ENCODE measurements at regions not wholly inside any gene's neighbourhood (a gene's known extent, or its start where the extent isn't known, plus 50 kb on each side); places are given as distances from the start of the nearest gene placed in this dataset.

DNA sequence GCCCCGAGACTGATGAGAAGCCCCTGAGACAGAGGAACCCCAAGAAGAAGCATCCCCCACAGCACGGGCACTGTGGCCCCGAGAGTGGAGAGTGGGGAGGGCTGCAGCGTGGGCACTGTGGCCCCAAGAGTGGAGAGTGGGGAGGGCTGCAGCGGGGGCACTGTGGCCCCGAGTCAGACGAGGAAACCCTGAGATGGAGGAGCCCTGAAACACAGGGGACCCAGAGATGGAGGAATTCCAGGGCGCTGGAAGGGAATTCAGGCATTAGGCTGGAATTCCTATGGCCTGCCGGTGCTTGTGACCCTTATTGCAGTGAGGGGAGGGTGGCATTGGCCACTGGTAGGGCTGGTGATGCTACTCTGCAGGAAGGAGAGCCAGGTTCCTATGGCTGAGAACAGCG, 168.6 kb upstream of the SHH start:
- H3K4me1 ChIP-seq: no peaks in the 10 kb centered on the region
- intact Hi-C loops (cut with DNase I): loop anchor here in 2 of 10 donors (5.0 to 10.0 kb wide), 2 partner anchors 61 to 164 kb away; no protein-coding TSS in a partner anchor
- TF ChIP-seq, protein P1, sequence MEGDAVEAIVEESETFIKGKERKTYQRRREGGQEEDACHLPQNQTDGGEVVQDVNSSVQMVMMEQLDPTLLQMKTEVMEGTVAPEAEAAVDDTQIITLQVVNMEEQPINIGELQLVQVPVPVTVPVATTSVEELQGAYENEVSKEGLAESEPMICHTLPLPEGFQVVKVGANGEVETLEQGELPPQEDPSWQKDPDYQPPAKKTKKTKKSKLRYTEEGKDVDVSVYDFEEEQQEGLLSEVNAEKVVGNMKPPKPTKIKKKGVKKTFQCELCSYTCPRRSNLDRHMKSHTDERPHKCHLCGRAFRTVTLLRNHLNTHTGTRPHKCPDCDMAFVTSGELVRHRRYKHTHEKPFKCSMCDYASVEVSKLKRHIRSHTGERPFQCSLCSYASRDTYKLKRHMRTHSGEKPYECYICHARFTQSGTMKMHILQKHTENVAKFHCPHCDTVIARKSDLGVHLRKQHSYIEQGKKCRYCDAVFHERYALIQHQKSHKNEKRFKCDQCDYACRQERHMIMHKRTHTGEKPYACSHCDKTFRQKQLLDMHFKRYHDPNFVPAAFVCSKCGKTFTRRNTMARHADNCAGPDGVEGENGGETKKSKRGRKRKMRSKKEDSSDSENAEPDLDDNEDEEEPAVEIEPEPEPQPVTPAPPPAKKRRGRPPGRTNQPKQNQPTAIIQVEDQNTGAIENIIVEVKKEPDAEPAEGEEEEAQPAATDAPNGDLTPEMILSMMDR (IDR thresholded peaks at IDR 0.05): no peak
- peaks cover 0 to 41% (median 20%) of the 10 kb centered on the region in 7 donors for H3K27me3 ChIP-seq
- H3K36me3 ChIP-seq: no peaks in the 10 kb centered on the region
- DNase-seq: no peak
- no peak overlapping the region for H3K27ac ChIP-seq
- no peak overlapping the region for H3K4me3 ChIP-seq
- ATAC-seq: no peak
- 82 to 83% methylated on average over 10 of the region's 10 CpGs for WGBS, 2 donors
- H3K9me3 ChIP-seq: no peaks in the 10 kb centered on the region

DNA sequence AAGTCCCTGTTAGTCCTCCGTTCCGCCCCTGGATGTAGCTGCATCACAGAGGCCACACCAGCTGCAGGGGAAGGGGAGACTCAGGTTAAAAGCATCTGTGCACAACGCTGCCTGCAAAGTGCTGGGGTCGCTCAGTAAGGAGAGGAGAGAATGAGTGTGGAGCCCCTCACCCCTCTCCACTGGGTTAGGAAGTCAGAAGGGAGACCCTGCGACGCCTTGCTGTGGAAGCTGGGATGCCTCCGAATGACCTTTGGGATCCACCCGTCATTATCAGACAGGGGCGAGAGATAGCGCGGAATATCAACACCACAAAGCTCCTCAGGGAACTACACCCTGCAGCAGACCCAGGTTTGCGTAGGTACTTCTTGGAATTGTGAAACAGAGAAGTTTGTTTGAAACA, 167.7 kb upstream of the SHH start:
- no peak overlapping the region for H3K27ac ChIP-seq
- peaks cover 0 to 41% (median 22%) of the 10 kb centered on the region in 7 donors for H3K27me3 ChIP-seq
- 74 to 77% methylated on average over 12 of the region's 12 CpGs for WGBS, 2 donors
- ATAC-seq: no peak
- H3K9me3 ChIP-seq: no peaks in the 10 kb centered on the region
- no peaks in the 10 kb centered on the region for H3K4me1 ChIP-seq
- TF ChIP-seq, protein P1 (IDR thresholded peaks at IDR 0.05): no peak
- intact Hi-C loops (cut with DNase I): loop anchor here in 3 of 10 donors (5.0 to 10.0 kb wide), 3 partner anchors 55 to 165 kb away; no protein-coding TSS in a partner anchor
- no peak overlapping the region for H3K4me3 ChIP-seq
- H3K36me3 ChIP-seq: no peaks in the 10 kb centered on the region
- no peak for DNase-seq

DNA sequence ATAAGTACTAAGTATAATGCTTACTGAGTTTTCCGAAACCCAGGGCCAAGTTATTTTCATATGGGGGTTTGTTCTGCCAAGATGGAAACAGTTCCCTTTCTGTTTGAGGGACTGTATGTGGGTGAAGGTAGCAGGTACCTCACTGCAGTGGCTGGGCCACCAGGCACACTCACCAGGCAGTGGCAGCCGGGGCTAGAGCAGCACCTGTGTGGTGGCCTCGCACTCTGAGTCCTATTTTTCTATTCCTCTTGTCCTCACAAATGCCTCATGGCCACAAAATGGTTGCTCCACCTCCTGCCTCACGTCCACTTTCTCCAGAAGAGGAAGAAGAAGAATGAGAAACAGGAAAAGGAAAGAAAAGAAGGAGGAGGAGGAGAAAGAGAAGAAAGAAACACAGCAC, 167.3 kb upstream of the SHH start:
- Histone ChIP-seq H3K36me3 (no peaks in the 10 kb centered on the region), H3K4me3 (no peak overlapping the region), H3K4me1 (no peaks in the 10 kb centered on the region), H3K27ac (no peak overlapping the region), H3K9me3 (no peaks in the 10 kb centered on the region), H3K27me3 (peaks cover 0 to 43% (median 19%) of the 10 kb centered on the region in 7 donors)
- ATAC-seq (no peak), DNase-seq (no peak)
- TF ChIP-seq, protein P1 (IDR thresholded peaks at IDR 0.05): no peak
- intact Hi-C loops (cut with DNase I): loop anchor here in 1 of 10 donors (10.0 kb wide), 1 partner anchor 55 kb away; no protein-coding TSS in a partner anchor
- 56 to 62% methylated on average over 4 of the region's 4 CpGs for WGBS, 2 donors

DNA sequence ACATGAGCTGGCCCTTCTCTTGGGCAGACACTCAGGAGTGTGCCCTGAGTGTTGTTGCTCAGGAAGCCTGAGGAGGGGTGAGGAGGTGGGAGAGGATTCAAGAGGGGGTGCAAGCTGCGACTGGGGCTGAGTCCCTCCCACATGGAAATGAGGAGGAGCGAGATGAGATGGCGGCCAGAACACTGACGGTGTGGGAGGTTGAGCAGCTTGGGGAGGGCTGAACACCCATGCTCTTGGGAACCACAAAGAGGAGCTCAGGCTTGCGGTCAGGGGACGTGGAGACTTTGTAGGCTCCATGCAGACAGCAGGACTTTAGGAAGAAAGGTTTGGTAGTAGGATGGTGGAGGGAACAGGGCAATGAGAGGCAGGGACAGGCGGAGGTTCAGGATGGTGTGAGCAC, 163.2 kb upstream of the SHH start:
- no peak overlapping the region for H3K4me3 ChIP-seq
- H3K27me3 ChIP-seq: peaks cover 0 to 37% (median 17%) of the 10 kb centered on the region in 7 donors
- ATAC-seq: no peak
- 61 to 68% methylated on average over 7 of the region's 7 CpGs for whole genome bisulfite sequencing, 2 donors
- intact Hi-C loops (cut with DNase I): loop anchor here in 1 of 10 donors (10.0 kb wide), 1 partner anchor 59 kb away; no protein-coding TSS in a partner anchor
- H3K36me3 ChIP-seq: no peaks in the 10 kb centered on the region
- no peaks in the 10 kb centered on the region for H3K4me1 ChIP-seq
- no peaks in the 10 kb centered on the region for H3K9me3 ChIP-seq
- H3K27ac ChIP-seq: no peak overlapping the region
- no peak for DNase-seq
- TF ChIP-seq, protein P1 (IDR thresholded peaks at IDR 0.05): no peak

Measured in heart right ventricle (tissue), 16 donors.